Skin epidermis (tissue), 12 donors: ENCODE measurements at regions not wholly inside any gene's neighbourhood (a gene's known extent, or its start where the extent isn't known, plus 50 kb on each side); places are given as distances from the start of the nearest gene placed in this dataset.

Experiments
- H3K27ac ChIP-seq, 21 experiments: fragments of 200-600 bp; sonication (generic) in 11 of 21; one replicate each; pipeline ENCODE4 v1.5.0; 2020; ENCODE audit warnings: mild to moderate bottlenecking in 3 of 21, inconsistent platforms in 2 of 21, moderate library complexity in 2 of 21
- H3K4me3 ChIP-seq, 7 experiments: fragments of 200-600 bp; sonication (generic) in 2 of 7; one replicate each; pipeline ENCODE4 v1.5.0; 2020; ENCODE audit warnings: inconsistent platforms in 2 of 7, mild to moderate bottlenecking in 2 of 7, moderate library complexity in 1 of 7

DNA sequence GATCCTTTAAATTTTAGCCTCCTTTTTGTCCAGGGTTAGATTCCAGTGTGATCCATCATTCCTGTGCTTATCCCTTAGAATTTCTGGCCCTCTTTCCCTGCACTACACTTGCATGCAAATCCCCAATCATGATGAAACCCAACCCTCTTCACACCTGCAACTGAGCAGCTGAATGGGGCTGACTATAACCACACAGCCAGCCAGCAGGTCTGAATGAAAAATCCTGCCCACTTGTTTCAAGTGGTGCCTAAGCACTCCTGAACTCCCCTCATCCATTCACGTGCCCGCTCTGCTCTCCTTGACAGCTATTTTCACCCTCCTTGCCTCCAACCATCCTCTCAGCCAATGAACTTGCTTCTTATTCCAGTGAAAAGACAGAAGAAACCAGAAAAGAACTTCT lies 80.5 kb upstream of the AFF3 start:
- Histone ChIP-seq H3K27ac (no peak overlapping the region), H3K4me3 (no peak overlapping the region)

DNA sequence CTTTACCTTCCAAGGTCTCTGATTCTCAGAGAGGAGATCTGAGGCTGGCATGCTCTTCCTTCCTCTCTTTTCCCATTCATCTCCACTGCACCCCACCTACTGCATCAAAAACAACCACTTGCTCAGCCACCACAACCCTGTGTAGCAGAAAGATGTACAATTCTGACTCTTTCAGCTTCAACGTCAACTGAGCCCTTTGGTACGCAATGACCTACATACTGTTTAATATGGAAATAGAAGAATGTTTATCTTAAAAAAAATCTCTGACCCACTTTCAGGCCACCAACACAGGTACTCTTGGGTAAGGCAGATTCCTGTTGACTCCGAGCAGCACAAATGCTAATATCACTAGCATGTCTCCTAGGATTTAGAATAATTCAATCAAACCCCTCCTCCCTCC lies 76.2 kb upstream of the AFF3 start:
- peak overlapping the region in 1 of 21 experiments; percentile 40 for H3K27ac ChIP-seq
- no peak overlapping the region for H3K4me3 ChIP-seq

- H3K4me3 ChIP-seq: no peak overlapping the region
- no peak overlapping the region for H3K27ac ChIP-seq
Observed at GRCh38 chr2:100217323-100217722, 74.9 kb upstream of the AFF3 start.

GRCh38 chr2:100216015-100216414 lies 73.6 kb upstream of the AFF3 start:
- H3K27ac ChIP-seq: no peak overlapping the region
- no peak overlapping the region for H3K4me3 ChIP-seq

- no peak overlapping the region for H3K27ac ChIP-seq
- no peak overlapping the region for H3K4me3 ChIP-seq
Observed at GRCh38 chr2:100215371-100215770, 73.0 kb upstream of the AFF3 start.

DNA sequence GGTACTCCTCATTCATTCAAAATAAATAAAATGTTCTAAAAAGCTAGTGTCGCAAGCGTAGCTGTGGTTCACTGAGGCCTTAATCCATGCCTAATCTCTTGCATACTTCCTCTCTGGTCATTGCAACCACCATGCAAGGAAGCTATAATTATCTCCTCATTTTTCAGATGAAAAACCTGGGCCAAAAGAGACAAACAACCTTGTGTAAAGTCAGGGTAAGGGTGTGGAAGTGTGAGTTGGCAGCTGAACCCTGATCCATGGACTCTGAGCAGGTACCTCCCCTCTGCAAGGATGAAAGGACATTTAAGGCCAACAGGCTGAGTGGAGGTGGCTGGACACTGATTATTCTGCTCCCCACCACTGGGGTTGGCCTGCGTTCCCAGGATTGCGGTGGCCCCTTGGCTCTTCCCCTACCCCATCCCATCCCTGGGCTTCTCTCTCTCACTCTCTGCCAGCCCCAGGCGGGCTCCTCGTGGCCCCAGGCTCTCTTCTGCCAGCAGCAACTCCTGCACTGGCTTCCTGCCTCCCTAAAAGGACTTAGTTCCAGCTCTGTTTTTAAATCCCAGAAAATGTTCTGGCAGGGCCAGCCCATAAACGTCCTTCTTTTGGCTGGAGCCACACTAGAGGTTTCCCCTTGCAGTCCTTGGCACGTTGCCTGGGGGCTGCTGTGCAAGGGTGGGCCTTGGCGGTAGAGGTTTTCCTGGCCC lies 72.0 kb upstream of the AFF3 start:
- H3K4me3 ChIP-seq: no peak overlapping the region
- peak overlapping the region in 1 of 21 experiments; percentile 40 for H3K27ac ChIP-seq

- no peak overlapping the region for H3K4me3 ChIP-seq
- H3K27ac ChIP-seq: no peak overlapping the region
Observed at GRCh38 chr2:100213595-100213994, 71.2 kb upstream of the AFF3 start.

DNA sequence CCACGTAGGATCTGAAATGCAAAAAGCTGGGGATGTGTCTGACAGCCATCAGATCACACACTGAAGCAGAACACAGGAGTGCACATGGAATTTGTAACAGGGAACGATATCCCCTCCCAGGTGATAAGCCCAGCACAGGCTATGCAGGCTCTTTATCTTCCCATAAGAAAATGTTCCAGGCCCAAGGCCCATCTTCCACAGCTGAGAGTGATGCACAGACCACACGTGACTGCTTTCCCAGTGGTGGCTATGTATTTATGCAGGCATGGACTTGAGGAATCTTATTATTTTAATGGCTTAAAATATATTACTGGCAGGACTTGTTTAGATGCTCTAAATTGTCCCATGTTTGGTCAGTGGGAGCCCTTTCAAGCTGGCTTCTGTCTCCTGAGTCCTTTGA lies 70.5 kb upstream of the AFF3 start:
- H3K27ac ChIP-seq: no peak overlapping the region
- no peak overlapping the region for H3K4me3 ChIP-seq

GRCh38 chr2:100211521-100211920 lies 69.1 kb upstream of the AFF3 start:
- H3K27ac ChIP-seq: no peak overlapping the region
- H3K4me3 ChIP-seq: no peak overlapping the region

GRCh38 chr2:100208141-100208770 lies 65.9 kb upstream of the AFF3 start:
- no peak overlapping the region for H3K27ac ChIP-seq
- H3K4me3 ChIP-seq: no peak overlapping the region

GRCh38 chr2:100207411-100207885 lies 65.1 kb upstream of the AFF3 start:
- H3K4me3 ChIP-seq: no peak overlapping the region
- no peak overlapping the region for H3K27ac ChIP-seq

- no peak overlapping the region for H3K27ac ChIP-seq
- no peak overlapping the region for H3K4me3 ChIP-seq
Observed at GRCh38 chr2:100206731-100207255, 64.4 kb upstream of the AFF3 start.

GRCh38 chr2:100205174-100205573 lies 62.8 kb upstream of the AFF3 start:
- Histone ChIP-seq H3K4me3 (no peak overlapping the region), H3K27ac (no peak overlapping the region)

GRCh38 chr2:100202567-100202966 lies 60.2 kb upstream of the AFF3 start:
- Histone ChIP-seq H3K27ac (no peak overlapping the region), H3K4me3 (no peak overlapping the region)

DNA sequence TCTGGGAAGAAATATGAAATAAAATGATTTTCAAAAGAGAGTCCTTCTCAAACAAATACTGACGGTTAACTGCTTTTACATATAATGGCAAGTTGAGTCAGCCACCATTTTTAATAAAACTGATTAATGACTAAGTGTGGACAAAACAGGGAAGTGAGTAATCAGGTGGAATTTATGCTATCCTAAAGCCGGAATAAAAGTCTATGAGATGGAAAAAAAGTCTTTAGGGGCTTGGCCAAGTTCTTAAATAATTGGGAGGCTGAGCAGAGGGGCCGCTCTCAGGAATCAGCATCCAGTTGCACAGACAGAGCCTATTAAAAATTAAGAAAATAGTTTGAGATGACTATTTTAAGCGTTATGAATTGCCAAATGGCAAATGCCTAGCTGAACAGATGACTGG lies 58.6 kb upstream of the AFF3 start:
- Histone ChIP-seq H3K27ac (no peak overlapping the region), H3K4me3 (no peak overlapping the region)

GRCh38 chr2:100199421-100199820 lies 57.0 kb upstream of the AFF3 start:
- no peak overlapping the region for H3K4me3 ChIP-seq
- peak overlapping the region in 1 of 21 experiments; percentile 57 for H3K27ac ChIP-seq

GRCh38 chr2:100198461-100199230 lies 56.3 kb upstream of the AFF3 start:
- Histone ChIP-seq H3K27ac (peak overlapping the region in 7 of 21 experiments; percentile 30 to 90 (median 59)), H3K4me3 (no peak overlapping the region)

DNA sequence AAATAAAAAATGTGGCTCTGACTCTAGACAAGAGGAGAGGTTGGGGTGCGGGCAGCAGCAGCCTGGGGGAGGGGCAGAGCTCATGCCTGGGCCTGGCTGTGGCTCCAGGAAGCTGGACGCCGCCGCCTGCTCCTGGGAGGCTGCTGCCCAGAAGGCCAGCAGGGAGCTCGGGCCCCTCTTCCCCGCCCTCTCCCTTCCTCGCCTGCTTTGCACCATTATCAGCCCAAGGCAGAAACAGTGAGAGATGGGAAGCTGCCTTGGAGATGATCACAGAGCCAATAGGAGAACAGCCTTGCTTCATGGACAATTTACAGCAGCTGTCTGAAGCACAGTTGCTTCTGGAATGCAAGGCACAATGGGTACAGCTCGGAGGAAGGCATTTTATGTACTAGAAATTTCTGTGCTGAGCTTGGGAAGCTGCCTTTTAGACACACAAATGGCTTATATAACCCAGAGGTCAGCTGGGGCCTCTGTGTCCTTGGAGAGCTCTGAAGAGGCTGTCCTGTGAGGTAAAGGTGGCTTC lies 55.3 kb upstream of the AFF3 start:
- Histone ChIP-seq H3K4me3 (no peak overlapping the region), H3K27ac (peak overlapping the region in 12 of 21 experiments; percentile 18 to 90 (median 57))

DNA sequence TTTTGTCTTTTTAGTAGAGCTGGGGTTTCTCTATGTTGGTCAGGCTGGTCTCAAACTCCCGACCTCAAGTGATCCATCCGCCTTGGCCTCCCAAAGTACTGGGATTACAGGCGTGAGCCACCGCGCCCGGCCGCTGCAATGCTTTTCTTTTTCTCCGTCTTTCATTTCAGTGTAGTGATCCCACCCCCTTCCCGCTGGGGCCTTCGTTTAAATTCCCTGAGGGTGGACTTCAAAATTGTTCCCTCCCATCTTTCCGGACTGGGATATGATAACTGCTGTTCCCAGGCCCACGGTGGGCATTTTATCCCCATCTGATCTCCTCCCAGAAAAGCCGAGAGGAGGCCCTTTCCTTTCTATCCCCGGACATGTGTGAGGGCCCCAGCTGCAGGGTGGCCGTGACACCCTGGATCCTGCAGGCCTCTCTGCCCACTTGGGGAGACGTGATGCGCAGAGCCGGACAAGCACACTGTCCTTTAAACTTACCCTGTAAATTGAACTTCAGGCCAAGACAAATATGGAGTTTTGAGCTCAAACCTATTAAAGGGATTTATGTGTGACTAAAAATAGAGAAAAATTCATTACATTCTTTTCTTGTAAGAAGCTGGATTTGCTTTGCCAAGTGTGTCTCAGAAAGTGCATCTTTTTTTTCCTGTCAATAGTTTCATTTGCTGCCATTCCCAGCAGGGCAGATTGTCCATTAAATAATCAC lies 54.5 kb upstream of the AFF3 start:
- H3K27ac ChIP-seq: peak overlapping the region in 6 of 21 experiments; percentile 10 to 90 (median 66)
- H3K4me3 ChIP-seq: no peak overlapping the region

- no peak overlapping the region for H3K4me3 ChIP-seq
- no peak overlapping the region for H3K27ac ChIP-seq
Observed at GRCh38 chr2:100195942-100196341, 53.6 kb upstream of the AFF3 start.
